NCI-H146 treated with DMSO at 0.1 percent for 48 hours (cell line): ENCODE measurements at regions not wholly inside any gene's neighbourhood (a gene's known extent, or its start where the extent isn't known, plus 50 kb on each side); places are given as distances from the start of the nearest gene placed in this dataset.

ENCODE experiments used
- DNase-seq: peaks from one replicate; lab custom pipeline; 2025; ENCODE audit not compliant: unreplicated experiment; lab: John Stamatoyannopoulos, UW

- no peak for DNase-seq
Measured at GRCh38 chr9:120018550-120018949, 561.4 kb downstream of the CDK5RAP2 start.

DNA sequence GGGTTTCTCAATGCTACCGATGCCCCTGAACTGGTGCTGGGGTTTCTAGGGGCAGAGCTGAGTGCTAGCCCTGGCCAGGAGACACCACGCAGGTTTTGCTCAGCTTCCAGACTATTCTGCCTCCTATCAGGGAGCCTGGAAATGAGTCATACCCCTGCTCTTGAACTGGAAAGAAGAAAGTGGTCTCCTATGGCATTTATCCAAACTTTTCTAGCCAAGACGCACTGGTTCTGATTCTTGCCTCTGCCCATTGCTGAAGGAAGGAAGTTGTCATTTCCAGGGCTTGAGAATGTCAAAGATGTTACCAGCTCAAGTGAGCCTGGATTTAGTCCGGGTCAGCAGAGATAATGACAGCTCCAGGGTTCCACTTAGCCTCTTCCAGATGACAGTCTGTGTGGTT is 561.9 kb downstream of the CDK5RAP2 start:
- DNase-seq = no peak

DNA sequence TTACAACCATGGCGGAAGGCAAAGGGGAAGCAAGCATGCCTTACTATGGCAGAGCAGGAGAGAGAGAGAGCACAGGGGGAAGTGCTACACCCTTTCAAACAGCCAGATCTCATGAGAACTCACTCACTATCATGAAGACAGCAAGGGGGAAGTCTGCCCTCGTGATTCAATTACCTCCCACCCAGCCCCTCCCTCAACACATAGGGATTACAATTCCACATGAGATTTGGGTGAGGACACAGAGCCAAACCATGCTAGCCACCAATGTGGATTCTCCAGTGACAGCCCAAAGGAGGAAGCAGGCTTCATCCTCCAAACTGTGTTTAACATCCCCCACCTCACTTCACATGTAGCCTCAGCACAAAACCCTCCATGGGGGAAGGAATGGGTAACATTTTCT is 563.7 kb downstream of the CDK5RAP2 start:
- DNase-seq = no peak

DNA sequence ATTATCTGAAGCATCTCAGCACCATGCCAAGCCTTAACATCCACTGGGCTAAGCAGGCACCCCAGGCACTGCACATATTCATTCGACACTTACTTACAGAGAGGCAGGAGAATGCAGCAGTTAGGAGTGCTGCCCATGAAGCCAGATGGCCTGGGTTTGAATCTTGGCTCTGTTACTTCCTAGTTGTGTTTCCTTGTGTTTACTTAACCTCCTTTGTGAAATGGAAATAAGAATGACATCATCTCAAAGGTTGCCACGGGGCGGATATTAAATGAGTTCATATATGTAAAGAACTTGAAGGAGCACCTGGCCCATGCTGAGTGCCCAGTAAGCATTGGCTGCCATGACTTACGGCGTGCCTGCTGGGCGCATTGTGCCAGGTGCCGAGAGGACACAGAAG is 565.2 kb downstream of the CDK5RAP2 start:
- DNase-seq = no peak

- DNase-seq = no peak
Measured at GRCh38 chr9:120009856-120010255, 570.1 kb downstream of the CDK5RAP2 start.

DNA sequence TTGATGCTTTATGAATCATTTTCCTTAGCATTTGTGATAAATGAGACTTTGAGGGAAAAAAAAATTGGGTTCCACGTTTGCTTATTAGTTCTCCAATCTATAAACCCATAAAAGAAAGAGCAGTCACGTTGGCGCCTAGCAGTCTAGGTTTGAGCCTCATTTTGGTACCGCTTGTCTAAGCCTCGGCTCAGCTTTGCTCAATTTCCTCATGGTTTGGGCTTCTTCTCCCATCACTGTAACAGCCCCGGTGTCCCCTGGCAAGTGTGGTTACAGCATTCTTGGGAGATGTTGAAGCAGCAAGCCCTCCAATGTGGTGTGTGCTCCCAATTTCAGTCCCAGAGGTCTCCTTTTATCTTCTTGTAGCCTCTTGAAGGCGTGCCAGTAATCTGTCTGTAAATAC is 578.4 kb downstream of the CDK5RAP2 start:
- DNase-seq = no peak

- no peak for DNase-seq
Measured at GRCh38 chr9:119998614-119999013, 581.4 kb downstream of the CDK5RAP2 start.

DNA sequence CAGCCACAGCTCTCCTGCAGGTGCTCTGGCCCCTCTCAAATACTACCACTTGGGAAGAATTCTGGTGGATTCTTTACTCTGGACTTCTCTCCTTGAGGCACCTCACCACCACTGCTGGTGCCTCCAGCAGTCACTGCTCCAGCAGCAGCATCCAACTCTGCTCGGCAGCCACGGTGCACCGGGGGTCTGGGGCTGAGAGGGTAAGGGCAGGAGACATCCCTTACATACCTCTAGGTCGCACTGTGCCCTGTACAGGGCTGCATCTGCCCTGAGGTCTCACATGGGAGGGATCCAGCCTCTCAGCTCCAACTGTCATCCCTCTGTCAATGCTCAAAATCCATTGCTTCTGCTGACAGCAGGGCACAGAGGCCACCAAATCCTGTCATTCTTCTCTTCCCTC is 588.2 kb downstream of the CDK5RAP2 start:
- no peak for DNase-seq

DNA sequence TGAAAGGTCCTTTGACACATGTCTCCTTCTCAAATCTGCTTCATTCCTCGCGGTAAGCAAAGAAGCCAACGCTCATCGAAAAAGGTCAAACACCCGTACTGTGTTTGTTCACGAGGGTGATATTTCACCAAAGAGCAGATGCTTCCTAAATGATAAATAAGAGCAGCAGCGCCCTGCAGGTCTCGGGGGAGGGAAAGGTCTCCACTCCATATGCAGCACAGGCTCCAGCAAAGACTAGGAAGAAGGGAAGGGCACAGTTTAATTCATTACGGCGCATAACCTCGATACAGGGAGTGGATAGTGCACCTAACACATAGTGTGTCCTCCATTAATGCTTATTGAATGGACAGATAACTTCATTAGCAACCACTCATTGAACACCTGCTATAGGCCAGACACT is 593.3 kb downstream of the CDK5RAP2 start:
- DNase-seq = no peak

- no peak for DNase-seq
Measured at GRCh38 chr9:119986205-119986604, 593.8 kb downstream of the CDK5RAP2 start.

- DNase-seq = no peak
Measured at GRCh38 chr9:119974026-119974425, 604.8 kb upstream of the BRINP1 start.

DNA sequence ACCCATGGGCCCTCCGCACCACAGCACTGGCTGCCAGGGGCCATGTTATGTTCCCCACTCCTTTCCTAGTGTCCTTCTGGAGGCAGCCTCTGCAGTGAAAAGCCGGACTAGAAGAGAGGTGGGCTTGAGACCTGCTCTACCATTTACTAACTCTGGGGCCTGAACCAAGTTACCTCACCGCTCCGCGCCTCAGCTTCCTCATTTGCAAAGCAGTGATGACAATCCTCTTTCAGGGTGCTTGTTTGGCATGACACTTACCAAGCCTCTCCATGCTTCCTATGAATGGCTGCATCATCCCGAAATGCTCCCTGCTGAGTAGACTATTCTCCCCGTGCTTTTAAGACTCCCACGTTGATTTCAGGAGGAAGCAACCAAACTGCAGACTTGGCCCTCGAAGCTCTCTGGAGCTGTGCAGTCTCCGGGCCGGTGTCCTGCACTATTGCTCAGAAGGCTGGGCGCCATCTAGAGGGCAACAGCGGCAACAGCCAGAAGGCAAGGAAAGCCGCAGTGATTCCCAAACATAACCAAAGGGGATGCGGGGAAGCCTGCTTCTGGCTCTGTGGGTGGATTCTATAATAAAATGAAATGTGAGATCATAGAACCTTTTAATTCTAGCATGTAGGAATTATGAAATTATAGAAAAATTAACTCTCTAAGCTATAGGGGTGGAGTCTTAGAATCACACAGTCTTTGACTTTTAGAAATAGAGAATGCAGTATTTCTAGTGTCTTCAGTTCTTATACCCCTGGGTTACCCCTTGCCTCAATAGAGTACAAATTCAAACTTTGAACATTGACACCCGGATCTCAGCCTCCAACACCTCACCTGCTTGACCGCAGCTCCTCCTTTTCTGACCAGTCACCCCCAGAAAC is 599.8 kb upstream of the BRINP1 start:
- no peak for DNase-seq

- DNase-seq = no peak
Measured at GRCh38 chr9:119967867-119968535, 598.8 kb upstream of the BRINP1 start.

DNA sequence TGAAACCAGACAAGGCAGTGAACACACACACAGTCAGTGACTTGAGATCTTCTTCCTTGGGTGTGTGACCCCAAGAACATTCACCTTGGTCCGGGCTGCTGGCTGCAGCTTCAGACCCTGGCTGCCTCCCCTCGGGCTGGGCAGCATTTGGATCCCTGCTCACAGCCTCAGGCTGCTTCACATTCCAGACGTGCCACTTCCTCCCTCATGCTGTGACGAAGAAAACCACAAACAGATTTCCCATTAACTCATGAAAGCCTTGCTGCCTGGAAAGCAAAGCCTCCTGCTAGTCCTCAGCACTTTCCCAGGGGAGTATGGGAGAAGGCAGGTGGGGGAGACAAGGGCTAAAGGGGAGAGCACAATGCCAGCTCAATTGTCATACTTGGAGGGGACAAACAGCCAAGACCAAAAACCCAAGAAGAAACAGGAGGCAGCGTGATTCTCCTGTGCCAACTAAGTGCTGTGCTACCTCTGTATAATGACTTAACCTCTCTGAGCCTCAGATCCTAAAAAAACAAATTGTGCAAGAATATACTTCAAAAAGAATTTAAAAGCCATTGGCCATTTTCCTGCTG is 594.6 kb upstream of the BRINP1 start:
- DNase-seq = no peak

DNA sequence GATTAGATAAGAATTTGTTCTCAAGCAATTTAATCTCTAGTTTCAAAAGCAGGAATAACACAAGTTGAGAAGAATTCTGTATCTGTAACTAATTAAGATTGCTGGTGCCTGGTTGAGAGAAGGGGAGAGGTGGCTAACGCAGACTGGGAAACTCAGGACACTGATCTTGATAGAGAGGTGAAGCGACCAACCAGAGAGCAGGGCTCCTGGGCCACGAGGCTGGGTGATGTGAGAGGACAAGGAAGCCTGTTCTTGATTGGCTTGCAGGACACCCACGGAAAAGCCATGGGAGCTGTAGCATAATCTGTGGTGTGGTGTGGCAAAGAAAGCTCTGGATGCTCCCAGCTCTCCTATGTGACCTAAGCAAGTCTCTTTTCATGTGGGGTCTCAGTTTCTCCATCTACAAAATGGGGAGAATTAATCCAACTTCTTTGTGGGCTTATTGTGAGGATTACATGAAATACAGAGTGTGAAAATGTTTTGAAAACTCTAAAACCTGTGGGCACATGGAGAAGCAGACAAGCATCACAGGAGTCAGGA is 594.1 kb upstream of the BRINP1 start:
- no peak for DNase-seq

GRCh38 chr9:119961774-119962424 is 592.7 kb upstream of the BRINP1 start:
- no peak for DNase-seq

DNA sequence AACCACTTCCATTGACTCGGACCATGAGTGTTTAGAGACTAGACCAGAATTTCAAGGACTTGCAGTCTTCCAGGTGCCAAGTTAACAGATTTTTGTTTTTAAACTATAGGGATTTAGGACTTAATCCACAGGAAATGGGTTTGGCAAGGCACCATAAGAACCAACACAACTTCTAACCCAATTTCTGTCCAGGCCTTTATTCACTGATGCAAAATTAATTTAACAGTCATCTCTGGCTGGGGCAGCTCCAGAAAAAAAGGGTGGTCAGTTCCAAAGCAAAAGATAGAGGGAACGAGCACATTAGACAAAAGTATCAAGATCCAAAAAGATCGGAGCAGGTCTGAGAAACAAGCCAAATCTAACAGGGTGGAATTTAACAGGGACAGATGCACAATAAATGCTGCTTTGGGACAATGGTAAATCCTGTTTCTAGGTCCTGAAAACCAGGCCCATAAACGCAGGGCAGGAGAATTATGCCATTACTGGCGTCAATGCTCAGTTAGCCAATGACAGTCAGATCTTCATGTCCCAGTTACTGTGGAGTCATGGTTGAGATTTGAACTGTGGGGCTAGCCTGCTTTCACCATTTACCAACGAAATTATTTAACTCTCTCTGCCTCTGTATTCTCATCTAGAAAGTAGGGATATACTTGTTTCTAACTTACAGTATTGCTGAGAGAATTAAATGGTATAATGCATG is 590.8 kb upstream of the BRINP1 start:
- no peak for DNase-seq

GRCh38 chr9:119956111-119956510 is 586.9 kb upstream of the BRINP1 start:
- DNase-seq = no peak

GRCh38 chr9:119955276-119955675 is 586.0 kb upstream of the BRINP1 start:
- DNase-seq = no peak

DNA sequence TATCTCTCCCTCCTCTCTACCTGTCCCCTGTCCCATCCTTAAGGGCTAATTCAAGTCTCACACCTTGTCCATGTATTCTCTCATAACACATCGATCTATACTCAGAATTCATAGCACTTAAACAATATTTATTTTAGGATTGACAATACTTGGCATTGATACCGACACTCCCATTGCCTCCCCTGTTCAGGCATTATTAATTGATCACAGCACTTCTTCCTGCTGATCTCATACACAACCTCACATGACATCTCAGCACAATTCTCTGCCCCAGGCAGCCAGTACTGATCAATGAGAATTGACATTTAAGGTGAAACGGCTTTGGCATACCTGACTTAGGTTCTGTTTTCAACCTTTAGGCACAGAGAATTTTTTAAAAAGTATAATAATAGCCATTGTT is 582.4 kb upstream of the BRINP1 start:
- no peak for DNase-seq

DNA sequence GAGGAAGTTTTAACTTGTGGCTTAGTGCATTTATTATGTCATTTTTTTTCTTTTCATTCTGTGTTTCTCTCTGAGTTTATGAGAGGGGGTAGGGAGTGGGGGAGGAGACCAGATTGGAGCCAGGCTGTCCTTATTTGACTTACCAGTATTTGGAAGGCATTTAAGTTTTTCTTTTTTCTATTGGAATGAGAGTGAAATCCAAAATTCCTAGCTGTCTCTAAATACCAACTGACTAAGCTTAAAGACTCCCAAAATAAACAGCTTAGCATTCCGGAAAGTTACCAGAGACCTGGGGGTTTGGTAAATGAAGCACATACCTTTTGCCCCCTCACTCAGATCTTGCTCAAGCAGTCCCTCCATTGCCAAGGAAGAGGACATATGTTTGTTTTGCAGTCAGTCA is 581.9 kb upstream of the BRINP1 start:
- DNase-seq = no peak
